Thyroid gland (tissue), 4 donors: ENCODE measurements at regions not wholly inside any gene's neighbourhood (a gene's known extent, or its start where the extent isn't known, plus 50 kb on each side); places are given as distances from the start of the nearest gene placed in this dataset.
A peak's percentile ranks its signal among the peaks of the same experiment; 100 is the strongest.

Experiments used
- DNase-seq, 2 donors: peaks; one replicate each; pipeline ENCODE4 v3.0.0-alpha.2; 2019
- H3K27ac ChIP-seq, 3 donors: fragments of 200-600 bp; sonication (generic); 1 replicate in 2 of 3; 2 replicates in 1 of 3; pipeline ENCODE4 v1.5.1; 2016 to 2019; ENCODE audit warnings: mild to moderate bottlenecking in 1 of 3, moderate library complexity in 1 of 3
- H3K27me3 ChIP-seq: fragments of 200-600 bp; sonication (generic); one replicate; pipeline ENCODE4 v1.5.1; 2019
- H3K36me3 ChIP-seq, 2 donors: fragments of 200-600 bp; sonication (generic); one replicate each; pipeline ENCODE4 v1.5.1; 2016 to 2019
- H3K4me1 ChIP-seq, 2 donors: fragments of 200-600 bp; sonication (generic); one replicate each; pipeline ENCODE4 v1.5.1; 2017 to 2019
- H3K4me3 ChIP-seq, 3 donors: fragments of 200-600 bp; sonication (generic); replicated peaks in 1 of 3; 1 replicate in 2 of 3; 2 replicates in 1 of 3; pipeline ENCODE4 v1.5.1; 2016; ENCODE audit warnings: mild to moderate bottlenecking in 1 of 3
- H3K9me3 ChIP-seq: fragments of 200-600 bp; sonication (generic); one replicate; pipeline ENCODE4 v1.5.1; 2017
- CTCF ChIP-seq, 6 experiments: fragments of 200-600 bp in 3 of 6; fragments of 450-650 bp in 3 of 6; sonication (generic) in 3 of 6; IDR thresholded peaks; one replicate each; pipeline ENCODE4 v1.5.1; 2016 to 2019; ENCODE audit warnings: antibody characterized with exemption in 6 of 6, mild to moderate bottlenecking in 2 of 6, inconsistent platforms in 1 of 6, moderate library complexity in 1 of 6
- POLR2A ChIP-seq, 2 donors: fragments of 450-650 bp; IDR thresholded peaks; one replicate each; pipeline ENCODE4 v1.6.1; 2017; ENCODE audit warnings: antibody characterized with exemption in 2 of 2, mild to moderate bottlenecking in 2 of 2, moderate library complexity in 1 of 2
- WGBS, 2 donors: methylation state at CpG; one replicate each; pipeline ENCODE4 v1.1.5; 2017; 5-methylcytosine and 5-hydroxymethylcytosine counted together
- intact Hi-C: fragments of 100-400 bp; cut with DNase I; formaldehyde crosslinking; loops from one replicate; pipeline ENCODE4 v1.15.1; 2023

- no peaks in the 10 kb centered on the region for H3K27me3 ChIP-seq
- peaks cover 8 to 15% of the 10 kb centered on the region in 2 donors for H3K4me1 ChIP-seq
- H3K36me3 ChIP-seq = no peaks in the 10 kb centered on the region
- H3K9me3 ChIP-seq = no peaks in the 10 kb centered on the region
- H3K4me3 ChIP-seq = no peak overlapping the region
- WGBS, 2 donors = 98 to 99% methylated on average over 7 of the region's 7 CpGs
- H3K27ac ChIP-seq = no peak overlapping the region
- no peak for DNase-seq
- TF ChIP-seq CTCF (IDR thresholded peaks at IDR 0.05) (no peak), POLR2A (IDR thresholded peaks at IDR 0.05) (no peak)
- intact Hi-C loops = no loop called here
Measured at GRCh38 chr7:36018816-36019484, 134.1 kb upstream of the EEPD1 start.

GRCh38 chr7:36019538-36019937 is 133.5 kb upstream of the EEPD1 start:
- intact Hi-C loops = no loop called here
- Histone ChIP-seq H3K9me3 (no peaks in the 10 kb centered on the region), H3K36me3 (no peaks in the 10 kb centered on the region), H3K4me3 (no peak overlapping the region), H3K4me1 (peaks cover 8 to 15% of the 10 kb centered on the region in 2 donors), H3K27ac (no peak overlapping the region), H3K27me3 (no peaks in the 10 kb centered on the region)
- no peak for DNase-seq
- WGBS, 2 donors = 90 to 96% methylated on average over 4 of the region's 4 CpGs
- TF ChIP-seq POLR2A (IDR thresholded peaks at IDR 0.05) = no peak
- TF ChIP-seq CTCF (IDR thresholded peaks at IDR 0.05) = no peak

- 37 to 50% methylated on average over 4 to 7 of the region's 7 CpGs for WGBS, 2 donors
- Histone ChIP-seq H3K4me3 (no peak overlapping the region), H3K9me3 (no peaks in the 10 kb centered on the region), H3K36me3 (no peaks in the 10 kb centered on the region), H3K27me3 (no peaks in the 10 kb centered on the region), H3K27ac (no peak overlapping the region), H3K4me1 (peaks cover 8 to 15% of the 10 kb centered on the region in 2 donors)
- TF ChIP-seq POLR2A (IDR thresholded peaks at IDR 0.05) = no peak
- no peak for TF ChIP-seq CTCF (IDR thresholded peaks at IDR 0.05)
- intact Hi-C loops = no loop called here
- peak; percentile 76 to 77 for DNase-seq
Measured at GRCh38 chr7:36019980-36020379, 133.1 kb upstream of the EEPD1 start.

GRCh38 chr7:36021367-36021766 is 131.7 kb upstream of the EEPD1 start:
- 77 to 85% methylated on average over 5 of the region's 5 CpGs for WGBS, 2 donors
- H3K27ac ChIP-seq = no peak overlapping the region
- TF ChIP-seq CTCF (IDR thresholded peaks at IDR 0.05) (peak in 1 of 6 experiments; percentile 2), POLR2A (IDR thresholded peaks at IDR 0.05) (no peak)

GRCh38 chr7:36021917-36022550 is 131.0 kb upstream of the EEPD1 start:
- TF ChIP-seq CTCF (IDR thresholded peaks at IDR 0.05) (no peak), POLR2A (IDR thresholded peaks at IDR 0.05) (no peak)
- peak; percentile 49 to 57 for DNase-seq
- no peaks in the 10 kb centered on the region for H3K9me3 ChIP-seq
- no peak overlapping the region for H3K4me3 ChIP-seq
- H3K27me3 ChIP-seq = no peaks in the 10 kb centered on the region
- no peaks in the 10 kb centered on the region for H3K36me3 ChIP-seq
- H3K4me1 ChIP-seq = peaks cover 8 to 15% of the 10 kb centered on the region in 2 donors
- H3K27ac ChIP-seq = no peak overlapping the region
- 38% methylated on average over 10 to 11 of the region's 11 CpGs for WGBS, 2 donors
- intact Hi-C loops = no loop called here

More at GRCh38 chr7:36021367-36021766, 131.7 kb upstream of the EEPD1 start:
- no peak for DNase-seq
- Histone ChIP-seq H3K4me1 (peaks cover 8 to 15% of the 10 kb centered on the region in 2 donors), H3K4me3 (no peak overlapping the region), H3K36me3 (no peaks in the 10 kb centered on the region), H3K9me3 (no peaks in the 10 kb centered on the region), H3K27me3 (no peaks in the 10 kb centered on the region)
- intact Hi-C loops = no loop called here
